Cerebellar cortex (tissue), 1 donor: ENCODE measurements at regions not wholly inside any gene's neighbourhood (a gene's known extent, or its start where the extent isn't known, plus 50 kb on each side); places are given as distances from the start of the nearest gene placed in this dataset.
A peak's percentile ranks its signal among the peaks of the same experiment; 100 is the strongest.
"Not testable (repeated sequence)": the region's sequence is repeated elsewhere in the genome, so short reads cannot be mapped to it uniquely, and the experiment has no call there.

ENCODE experiments used
- DNase-seq: peaks from one replicate; pipeline ENCODE4 v3.0.0-alpha.2; 2015; ENCODE audit warnings: low spot score

GRCh38 chr20:53872561-53873229 is 197.7 kb downstream of the BCAS1 start:
- no peak for DNase-seq

- DNase-seq: no peak
Measured at GRCh38 chr20:53872081-53872541, 198.3 kb downstream of the BCAS1 start.

- no peak for DNase-seq
Measured at GRCh38 chr20:53871541-53871940, 198.9 kb downstream of the BCAS1 start.

DNA sequence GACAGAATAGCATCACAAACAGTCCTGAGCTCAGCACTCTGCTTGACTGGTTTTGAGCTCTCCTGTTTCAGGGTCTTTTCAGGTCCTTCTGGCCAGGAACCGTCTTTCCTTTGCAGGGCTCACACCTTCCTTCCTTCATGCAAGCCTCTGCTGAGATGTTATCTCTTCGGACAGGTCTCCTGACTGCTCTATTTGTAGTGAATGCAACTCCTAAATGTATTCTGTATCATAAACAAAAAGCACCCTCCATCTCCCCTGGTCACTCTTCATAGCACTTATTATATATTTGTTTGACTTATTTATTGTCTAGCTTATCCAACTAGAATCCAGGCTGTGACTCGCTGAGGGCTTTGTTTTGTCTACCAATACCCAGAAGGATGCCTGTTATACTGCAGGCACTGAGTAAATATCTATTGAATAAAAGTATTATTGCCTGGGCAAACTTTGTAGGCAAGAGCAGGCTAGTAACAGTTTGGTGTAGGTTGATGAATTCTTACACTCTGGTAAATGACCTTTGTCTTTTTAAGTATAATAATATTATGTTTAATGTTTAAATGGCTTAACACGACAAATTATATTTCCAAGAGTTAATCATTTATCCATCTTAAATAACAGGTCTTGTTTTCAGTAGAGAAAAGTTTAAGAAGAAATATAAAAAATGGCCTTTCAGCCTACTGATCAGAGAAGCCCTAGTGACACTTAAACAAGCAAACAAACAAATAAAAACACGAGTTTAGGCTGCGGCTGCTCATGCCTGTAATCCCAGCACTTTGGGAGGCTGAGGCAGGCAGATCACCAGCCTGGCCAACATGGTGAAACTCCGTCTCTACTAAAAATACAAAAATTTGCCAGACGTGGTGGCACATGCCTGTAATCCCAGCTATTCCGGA is 199.7 kb downstream of the BCAS1 start:
- no peak for DNase-seq

DNA sequence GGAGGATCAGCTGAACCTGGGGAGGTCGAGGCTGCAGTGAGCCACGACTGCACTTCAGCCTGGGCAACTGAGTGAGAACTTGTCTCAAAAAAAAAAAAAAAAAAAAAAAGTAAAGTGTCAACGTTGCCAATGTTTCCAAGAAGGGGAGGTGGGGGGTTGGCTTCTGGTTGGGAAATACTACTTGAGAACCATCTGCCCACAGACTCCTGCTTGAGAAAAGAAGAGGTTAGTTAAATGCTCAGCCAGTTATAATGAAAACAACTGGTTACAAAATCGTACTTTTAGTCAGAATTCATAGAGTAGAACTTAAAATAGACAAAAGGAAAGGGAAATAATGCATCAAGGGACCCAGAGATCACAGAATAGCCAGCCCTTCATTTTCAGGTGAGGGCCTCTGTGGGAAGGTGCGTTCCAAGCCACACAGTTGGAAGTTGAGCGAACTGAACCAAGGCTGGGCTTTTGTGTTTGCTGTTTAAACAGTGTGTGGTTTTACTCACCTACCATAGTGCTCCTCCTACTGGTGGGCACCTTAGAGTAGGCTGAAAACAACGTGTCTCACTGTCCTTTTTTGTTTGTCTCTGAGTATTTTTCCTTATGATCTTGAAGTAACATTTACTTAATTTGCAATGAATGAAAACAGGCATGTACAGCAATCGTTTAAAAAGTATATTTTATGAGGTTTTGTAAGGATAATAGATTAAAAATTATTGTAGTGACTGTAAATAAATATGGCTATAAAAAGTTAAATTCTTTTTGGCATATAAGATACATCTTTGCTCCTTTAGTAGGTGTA is 200.7 kb downstream of the BCAS1 start:
- peak; percentile 82 for DNase-seq

DNA sequence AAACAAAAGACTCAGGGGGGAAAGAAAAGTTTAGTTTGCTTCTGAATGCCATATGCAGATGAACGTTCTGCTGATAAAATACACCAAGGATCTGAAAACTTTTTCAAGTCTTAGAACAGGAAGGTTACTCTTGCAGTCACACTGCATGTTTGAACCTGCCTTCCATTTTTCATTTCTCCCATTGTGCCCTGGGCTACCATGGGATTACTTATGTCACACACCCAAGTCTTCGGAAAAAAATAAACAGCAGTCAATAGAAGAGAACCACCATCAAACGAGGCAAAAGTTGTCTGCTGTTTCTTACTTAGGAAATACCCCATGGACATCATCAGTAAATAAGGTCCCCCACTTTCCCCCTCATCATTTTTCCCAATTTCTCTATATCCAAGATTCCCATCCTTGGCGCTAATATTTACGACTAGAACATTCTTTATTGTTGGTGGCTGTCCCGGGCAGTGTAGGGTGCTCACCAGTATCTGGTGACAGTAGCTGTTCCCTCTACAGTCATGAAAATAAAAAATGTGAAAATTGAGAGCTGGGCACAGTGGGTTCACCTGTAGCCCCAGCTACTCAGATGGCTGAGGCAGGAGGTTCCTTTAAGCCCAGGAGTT is 202.5 kb downstream of the BCAS1 start:
- DNase-seq: no peak

GRCh38 chr20:53866794-53867740 is 203.3 kb downstream of the BCAS1 start:
- DNase-seq: peak; percentile 36

GRCh38 chr20:53865901-53866793 is 204.2 kb downstream of the BCAS1 start:
- DNase-seq: peak; percentile 65

- DNase-seq: peak; percentile 59
Measured at GRCh38 chr20:53864765-53865683, 205.4 kb downstream of the BCAS1 start.

DNA sequence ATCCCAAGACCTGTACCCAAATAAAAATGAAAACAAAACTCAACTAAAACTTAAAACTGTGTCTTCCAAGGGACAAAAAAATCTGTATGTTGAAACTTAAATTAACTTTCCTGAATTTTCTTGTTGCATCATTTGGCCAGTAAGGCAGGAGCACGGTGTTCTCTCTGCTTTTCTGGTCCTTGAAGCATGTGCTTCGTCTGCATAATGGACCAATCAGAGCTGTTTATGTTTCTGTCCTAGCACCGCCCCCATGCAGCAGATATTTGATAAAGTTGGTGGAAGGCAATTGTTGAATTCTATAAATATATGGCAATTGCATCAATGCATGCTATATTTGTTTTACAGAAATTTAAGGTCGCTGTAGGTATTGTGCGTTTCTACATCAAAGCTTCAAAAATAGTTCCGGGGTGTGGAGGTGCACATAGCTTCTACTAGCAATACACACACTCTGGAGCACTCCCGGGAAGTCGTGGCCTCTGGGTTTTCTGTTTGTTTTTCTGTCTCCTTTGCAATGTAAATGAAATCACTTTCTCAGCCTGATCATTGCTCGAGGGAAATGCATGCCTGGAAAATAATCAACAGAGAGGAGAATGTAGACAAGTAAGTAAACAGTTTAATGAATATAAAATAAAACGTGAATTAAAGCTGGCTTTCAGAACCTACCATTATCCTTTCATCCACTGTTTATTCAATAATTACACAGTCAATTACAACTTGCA is 206.3 kb downstream of the BCAS1 start:
- DNase-seq: not testable (repeated sequence)

- DNase-seq: not testable (repeated sequence)
Measured at GRCh38 chr20:53863535-53863922, 206.9 kb downstream of the BCAS1 start.

DNA sequence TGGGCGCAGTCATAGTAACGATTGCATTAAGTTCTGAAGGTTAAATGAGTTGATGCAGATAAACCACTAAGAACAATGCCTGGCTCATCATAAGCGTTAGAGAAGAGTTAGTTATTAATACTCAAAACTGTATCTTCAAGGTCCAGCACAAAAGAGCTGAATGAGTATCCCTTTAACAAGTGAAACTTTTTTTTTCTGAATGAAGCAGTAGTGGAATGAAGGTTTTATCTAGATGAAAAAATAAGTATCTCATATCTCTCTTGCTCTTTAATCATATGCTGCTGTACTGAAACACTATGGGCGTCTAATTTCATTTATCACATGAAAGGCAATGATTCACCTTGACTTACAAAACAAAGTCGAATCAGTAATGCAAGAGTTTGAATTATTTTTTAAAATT is 207.4 kb downstream of the BCAS1 start:
- DNase-seq: not testable (repeated sequence)

DNA sequence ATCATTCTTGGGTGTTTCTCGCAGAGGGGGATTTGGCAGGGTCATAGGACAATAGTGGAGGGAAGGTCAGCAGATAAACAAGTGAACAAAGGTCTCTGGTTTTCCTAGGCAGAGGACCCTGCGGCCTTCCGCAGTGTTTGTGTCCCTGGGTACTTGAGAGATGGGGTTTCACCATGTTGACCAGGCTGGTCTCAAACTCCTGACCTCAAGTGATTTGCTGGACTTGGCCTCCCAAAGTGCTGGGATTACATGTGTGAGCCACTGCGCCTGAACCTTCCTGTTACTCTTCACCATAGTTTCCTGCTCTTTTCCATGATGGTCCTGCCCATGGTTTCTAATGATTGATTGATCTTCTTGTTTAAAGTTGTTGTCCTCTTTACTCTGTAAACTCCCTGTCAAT is 207.9 kb downstream of the BCAS1 start:
- not testable (repeated sequence) for DNase-seq

GRCh38 chr20:53862136-53862397 is 208.3 kb downstream of the BCAS1 start:
- DNase-seq: not testable (repeated sequence)

DNA sequence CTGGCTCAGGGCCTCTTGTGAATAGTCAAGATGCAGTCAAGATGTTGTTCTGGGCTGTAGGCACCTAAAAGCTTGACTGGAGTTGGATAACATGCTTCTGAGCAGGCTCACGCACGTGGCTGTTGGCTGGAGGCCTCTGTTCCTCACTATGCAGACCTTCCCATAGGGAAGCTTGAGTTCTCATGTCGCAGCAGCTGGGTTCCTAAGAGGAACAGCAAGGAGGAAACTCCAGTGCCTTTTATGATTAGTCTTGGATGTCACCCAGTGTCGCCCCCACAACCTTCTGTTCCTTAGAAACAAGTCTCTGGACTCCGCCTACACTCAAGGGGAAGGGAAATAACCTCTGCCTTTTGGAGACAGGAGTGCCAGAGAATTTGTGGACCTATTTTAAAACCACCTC is 210.7 kb downstream of the BCAS1 start:
- DNase-seq: peak; percentile 26

- DNase-seq: not testable (repeated sequence)
Measured at GRCh38 chr20:53859009-53859408, 211.4 kb downstream of the BCAS1 start.

- DNase-seq: not testable (repeated sequence)
Measured at GRCh38 chr20:53858516-53858915, 211.9 kb downstream of the BCAS1 start.

DNA sequence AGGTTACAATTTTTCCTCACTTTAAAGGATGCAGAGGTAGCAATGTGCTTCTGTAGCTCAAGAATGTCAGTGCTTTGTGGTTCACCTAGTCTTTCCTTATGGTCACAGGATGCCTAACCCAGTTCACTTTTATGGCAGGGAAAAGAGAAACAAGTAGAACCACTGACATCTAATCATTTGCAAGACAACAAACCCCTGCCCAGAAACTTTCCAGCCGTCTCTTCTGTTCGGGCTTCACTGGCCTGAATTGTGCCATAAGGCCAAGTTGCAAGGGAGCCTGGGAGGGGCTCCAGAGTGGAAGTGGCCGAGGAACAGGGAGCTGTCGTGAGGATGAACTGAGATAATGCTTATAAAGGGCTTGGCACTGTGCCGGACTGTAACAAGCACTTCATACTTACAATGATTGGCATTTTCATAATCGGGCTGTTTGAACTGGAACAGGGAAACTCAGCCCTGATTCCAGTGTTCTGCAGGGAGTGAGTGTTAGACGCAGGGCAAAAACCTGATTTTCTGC is 212.6 kb downstream of the BCAS1 start:
- no peak for DNase-seq
